Activated CD8-positive, alpha-beta memory T cell treated with anti-CD3 and anti-CD28 coated beads, Interleukin-2, amount 50 U/mL, for 24 hours (primary cell): ENCODE measurements at regions not wholly inside any gene's neighbourhood (a gene's known extent, or its start where the extent isn't known, plus 50 kb on each side); places are given as distances from the start of the nearest gene placed in this dataset.
"Not testable (repeated sequence)": the region's sequence is repeated elsewhere in the genome, so short reads cannot be mapped to it uniquely, and the experiment has no call there.

Experiments
- DNase-seq: peaks from one replicate; pipeline ENCODE4 v3.0.0-alpha.2; 2020; ENCODE audit errors: extremely low read depth

DNA sequence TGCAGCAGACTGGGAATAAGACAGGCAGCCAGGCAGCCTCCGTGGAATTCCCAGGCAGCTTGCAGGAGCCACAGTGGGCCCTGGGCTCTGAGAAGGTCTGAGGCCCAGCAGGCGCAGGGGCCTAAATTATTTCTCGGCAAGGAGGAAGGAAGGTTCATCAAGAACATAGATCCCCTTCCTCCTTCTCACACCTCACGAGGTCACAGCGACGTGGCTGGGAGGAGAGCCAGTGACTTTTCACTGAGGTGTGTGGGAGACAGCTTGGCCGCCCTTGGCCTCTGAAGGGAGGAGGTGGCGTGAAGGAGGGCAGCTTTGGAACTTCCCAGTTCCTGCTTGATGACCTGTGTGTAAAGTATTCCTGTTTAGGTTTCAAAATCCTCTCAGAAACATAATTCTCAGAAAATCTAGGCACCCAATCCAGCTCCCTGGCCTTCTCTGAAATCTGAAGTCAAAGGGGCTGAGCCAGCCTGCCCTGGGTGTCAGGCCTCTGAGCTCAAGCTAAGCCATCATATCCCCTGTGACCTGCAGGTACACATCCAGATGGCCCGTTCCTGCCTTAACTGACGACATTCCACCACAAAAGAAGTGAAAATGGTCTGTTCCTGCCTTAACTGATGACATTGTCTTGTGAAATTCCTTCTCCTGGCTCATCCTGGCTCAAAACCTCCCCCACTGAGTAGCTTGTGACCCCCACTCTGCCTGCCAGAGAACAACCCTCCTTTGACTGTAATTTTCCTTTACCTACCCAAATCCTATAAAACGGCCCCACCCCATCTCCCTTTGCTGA is 161.0 kb downstream of the ADRA2C start:
- DNase-seq, result not testable (repeated sequence)

DNA sequence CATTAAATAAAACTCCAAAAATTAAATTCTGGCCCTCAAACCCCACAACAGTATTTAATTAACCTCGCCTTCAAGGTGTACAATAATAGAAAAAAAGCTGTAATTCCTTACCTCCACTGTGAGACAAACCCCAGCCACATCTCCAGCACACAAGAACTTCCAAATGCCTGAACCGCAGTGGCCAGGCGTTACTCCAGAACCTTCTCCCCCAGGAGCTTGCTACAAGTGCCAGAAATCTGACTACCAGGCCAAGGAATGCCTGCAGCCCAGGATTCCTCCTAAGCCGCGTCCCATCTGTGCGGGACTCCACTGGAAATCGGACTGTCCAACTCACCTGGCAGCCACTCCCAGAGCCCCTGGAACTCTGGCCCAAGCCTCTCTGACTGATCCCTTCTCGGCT is 163.2 kb downstream of the ADRA2C start:
- DNase-seq, result not testable (repeated sequence)

DNA sequence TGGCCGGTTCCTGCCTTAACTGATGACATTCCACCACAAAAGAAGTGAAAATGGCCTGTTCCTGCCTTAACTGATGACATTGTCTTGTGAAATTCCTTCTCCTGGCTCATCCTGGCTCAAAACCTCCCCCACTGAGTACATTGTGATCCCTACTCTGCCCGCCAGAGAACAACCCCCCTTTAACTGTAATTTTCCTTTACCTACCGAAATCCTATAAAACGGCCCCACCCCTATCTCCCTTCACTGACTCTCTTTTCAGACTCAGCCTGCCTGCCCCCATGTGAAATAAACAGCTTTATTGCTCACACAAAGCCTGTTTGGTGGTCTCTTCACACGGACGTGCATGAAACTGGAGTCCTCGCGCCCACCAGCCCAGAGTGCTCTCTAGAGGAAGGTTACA is 166.5 kb downstream of the ADRA2C start:
- not testable (repeated sequence) for DNase-seq

DNA sequence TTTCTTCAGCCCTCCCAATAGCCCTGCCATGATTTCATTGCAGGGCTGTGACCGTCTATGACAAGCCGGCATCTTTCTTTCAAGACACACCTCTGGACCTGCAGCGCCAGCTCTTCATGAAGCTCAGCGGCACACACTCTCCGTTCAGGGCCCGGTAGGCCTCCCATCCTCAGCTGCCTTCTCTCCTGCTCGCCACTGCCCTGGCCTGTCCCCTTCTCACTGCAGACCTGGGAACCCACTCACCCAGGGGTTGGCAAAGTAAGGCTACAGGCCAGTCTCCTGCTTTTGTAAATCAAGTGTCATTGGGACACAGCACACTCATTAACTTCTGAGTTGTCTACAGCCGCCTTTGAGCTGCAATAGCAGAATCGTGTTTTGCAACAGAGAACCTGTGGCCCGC is 169.2 kb downstream of the ADRA2C start:
- not testable (repeated sequence) for DNase-seq

DNA sequence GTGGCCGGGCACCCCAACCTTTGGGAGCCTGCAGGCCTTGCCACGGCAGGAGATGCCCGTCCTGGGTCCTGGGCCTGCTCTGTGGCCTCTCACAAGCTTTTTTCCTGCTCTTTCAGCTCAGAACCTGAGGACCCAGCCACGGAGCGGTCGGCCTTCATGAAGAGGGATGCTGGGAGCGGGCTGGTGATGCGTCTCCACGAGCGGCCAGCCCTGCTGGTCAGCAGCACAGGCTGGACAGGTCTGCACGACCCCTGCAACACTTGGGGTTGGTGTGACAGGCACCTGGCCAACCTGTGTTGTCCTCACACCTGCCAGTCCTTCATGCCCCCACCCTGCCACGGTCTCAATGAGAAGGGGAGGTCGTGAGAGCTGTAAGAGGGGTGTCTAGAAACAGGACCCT is 170.0 kb downstream of the ADRA2C start:
- DNase-seq, result no peak

DNA sequence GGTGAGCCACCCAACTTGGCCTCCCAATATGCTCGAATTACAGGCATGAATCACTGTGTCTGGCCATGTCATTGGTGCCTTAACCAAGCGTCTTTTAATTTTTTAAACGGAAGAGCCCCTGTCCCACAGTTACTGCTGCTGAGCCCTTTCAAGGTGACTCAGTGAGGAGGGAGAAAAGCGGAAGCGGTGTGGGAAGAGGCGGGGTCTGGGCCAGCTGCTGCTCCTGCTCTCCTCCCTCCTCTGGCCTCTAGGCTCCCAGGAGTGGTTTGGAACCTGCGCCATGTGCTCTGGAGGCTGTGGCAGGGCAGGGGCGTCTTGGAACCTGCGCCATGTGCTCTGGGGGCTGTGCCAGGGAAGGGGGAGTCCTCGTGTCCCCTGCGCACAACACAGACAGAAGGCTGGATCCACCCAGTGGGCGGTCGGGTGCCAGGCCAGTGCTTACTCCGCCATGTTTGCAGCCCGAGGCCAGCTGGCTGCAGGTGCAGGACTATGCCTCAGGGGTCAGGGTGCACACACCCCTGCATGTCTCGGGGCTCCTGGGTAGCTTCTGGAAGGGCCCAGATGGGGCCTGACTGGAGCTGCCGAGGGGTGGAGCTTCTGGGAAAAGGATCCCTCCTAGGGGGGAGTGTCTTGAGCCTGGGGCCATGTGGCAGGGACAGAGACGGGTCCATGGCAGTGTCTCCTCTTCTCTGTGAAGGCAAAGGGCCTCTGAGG is 171.8 kb downstream of the ADRA2C start:
- DNase-seq, result not testable (repeated sequence)

DNA sequence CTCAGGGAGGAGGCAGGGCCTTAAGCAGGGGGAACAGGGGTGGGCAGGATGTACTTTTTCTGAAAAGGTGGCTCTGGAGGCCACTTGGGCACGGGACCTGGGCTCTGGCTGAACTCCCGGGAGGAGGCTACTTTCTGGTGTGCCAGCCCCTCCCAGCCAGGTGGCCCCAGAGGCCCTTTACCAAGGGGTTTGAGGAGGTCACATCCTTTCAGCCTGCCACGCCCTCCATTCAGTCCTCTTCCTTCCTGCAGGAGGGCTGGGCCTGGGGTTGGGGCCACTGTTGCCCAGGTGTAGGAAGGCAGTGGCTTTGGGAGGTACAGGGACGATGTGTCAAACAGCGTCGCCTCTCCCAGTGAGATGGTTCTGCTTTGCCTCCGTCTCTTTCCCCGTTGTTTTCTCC is 172.5 kb downstream of the ADRA2C start:
- not testable (repeated sequence) for DNase-seq

DNA sequence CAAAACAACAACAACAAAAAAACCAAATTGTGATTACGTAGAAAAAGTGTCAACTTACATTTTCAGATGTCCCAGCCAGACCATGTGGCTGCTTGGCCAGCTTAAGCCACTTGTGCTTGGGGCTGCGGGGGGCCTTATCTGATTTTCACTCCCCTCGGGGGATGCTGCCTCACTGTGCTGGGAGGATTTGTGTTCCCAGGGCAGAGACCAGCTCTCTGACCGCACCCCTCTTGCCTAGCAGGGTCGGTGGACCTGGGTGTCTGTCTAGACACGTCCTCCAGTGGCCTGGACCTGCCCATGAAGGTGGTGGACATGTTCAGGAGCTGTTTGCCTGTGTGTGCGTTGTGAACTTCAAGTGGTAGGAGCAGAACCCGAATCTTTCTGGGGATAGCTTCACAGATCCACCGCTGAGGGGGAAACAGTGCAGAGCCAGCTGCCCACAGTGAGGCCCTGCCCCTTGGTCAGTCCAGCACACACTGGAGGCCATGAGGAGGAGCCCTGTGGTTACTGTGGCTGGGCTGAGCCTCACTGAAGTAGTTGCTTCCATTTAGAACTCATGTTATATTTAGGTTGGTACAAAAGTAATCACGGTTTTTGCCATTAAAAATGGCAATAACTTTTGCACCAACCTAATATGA is 173.9 kb downstream of the ADRA2C start:
- DNase-seq, result not testable (repeated sequence)

DNA sequence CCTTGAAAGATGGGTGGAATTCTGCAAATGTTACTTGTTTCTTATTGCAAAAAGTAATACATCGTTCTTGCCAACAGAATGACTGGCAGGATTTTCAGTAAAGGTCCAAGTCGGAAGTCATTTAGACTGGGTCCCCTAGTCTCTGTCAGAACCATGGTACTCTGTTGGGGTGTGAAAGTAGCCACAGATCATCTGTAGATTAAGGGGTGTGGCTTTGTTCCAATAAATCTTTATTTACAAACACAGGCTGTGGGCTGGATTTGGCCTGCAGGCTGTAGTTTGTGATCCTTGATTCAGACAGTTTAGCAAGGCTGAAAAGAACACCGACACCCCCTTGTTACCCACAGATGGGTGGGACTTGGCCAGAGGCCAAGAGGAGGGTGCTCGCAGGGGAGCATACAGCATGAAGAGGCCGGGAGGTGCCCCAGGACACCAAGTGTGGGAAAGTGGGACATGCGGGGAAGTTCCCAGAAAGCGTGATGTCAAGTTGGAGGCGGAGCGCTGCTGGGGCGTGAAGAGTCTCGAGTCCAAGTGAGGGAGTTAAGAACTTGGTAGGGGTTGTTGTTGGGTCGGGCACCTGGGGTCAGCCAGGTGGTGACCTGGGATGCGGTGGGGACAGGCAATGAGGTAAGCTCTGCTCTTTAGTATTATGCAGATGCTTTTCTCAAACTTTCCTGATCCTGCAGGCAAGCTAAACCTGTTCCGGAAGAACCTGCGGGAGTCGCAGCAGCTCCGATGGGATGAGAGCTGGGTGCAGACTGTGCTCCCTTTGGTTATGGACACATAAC is 175.7 kb downstream of the ADRA2C start:
- not testable (repeated sequence) for DNase-seq

DNA sequence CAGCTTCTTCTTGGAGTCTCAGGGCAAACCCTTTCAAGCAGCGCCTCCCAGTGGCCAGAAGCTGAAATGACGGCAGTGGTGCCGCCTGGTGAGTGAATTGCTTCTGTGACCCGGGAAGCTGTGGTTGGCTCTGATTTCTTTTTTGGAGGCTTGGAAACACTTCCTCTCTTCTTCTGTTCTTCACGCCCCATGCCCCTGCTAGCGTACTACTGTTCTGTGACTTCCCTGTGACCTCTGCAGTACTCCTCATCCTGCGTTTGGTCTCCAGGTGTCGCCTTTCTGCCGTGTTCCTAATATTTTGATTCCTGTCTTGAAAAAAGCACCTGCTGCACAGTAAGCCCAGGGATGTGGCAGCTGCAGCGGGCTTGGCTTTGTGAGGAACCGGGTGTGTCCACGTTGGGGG is 176.4 kb downstream of the ADRA2C start:
- DNase-seq, result not testable (repeated sequence)

DNA sequence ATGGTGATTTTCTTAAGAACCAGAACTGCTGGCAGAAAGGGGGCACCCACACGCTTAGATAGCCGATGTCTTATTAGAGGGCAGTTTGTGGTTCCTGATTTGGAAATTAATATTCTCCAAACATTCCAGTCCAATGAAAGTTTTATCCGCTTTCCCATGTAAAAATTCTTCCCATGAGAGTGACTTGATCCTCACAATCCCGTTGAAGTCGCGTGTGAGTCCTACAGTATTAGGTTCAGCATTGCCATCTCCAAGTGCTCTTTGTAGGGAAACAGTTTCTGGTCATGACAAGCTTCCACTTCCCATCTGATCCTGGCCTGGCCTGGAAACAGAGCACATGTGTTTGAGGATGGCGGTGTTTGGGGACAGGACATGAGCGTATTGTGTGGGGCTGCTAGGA is 176.9 kb downstream of the ADRA2C start:
- not testable (repeated sequence) for DNase-seq

DNA sequence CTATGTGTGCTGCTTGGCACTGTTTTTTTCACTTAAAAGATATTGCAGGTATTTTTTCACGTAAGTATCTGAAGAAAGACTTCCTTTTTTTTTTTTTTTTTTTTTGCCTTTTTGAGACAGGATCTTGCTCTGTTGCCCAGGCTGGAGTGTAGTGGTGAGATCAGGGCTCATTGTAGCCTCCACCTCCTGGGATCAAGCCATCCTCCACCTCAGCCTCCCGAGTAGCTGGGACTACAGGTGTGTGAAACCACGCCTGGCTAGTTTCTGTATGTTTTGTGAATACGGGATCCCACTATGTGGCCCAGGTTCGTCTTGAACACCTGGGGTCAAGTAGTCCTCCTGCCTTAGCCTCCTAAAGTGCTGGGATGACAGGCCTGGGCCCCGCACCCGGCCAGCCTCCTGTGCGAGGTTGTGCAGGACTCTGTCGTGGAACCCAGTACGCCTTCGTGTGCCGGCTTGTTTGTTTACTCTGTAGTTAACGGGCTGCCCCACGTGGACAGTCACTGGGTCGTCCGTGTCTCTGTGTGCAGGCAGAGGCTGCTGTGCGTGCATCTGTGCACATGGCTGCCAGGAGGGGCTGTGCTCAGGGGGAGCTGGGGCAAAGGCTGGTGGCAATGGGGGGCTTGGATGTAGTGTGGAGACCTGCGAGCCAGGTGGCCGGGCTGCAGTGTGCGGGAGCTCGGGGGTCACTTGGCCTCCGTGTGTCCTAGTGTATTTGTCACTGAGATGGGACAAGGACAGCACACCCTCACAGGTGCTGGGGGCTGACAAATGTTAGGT is 179.5 kb downstream of the ADRA2C start:
- no peak for DNase-seq

DNA sequence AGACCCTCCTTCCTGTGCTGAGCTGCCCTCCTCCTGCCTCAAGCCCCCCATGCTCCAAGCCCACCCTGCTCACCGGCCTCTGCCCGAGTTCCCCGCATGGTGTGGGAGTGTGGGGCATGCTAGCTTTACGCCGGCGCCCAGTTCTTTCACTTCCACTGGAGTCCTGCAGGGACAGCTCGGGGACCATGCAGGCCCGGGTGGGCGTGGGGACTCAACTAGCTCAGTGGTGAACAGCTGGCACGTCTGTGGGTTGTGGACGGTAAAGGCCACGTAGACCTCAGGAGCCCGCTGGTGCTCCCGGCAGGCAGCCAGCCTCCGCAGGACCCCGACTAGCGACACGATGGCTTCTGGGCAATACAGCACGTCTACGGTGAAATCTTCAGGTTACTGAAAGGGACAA is 180.4 kb downstream of the ADRA2C start:
- DNase-seq, result not testable (repeated sequence)

DNA sequence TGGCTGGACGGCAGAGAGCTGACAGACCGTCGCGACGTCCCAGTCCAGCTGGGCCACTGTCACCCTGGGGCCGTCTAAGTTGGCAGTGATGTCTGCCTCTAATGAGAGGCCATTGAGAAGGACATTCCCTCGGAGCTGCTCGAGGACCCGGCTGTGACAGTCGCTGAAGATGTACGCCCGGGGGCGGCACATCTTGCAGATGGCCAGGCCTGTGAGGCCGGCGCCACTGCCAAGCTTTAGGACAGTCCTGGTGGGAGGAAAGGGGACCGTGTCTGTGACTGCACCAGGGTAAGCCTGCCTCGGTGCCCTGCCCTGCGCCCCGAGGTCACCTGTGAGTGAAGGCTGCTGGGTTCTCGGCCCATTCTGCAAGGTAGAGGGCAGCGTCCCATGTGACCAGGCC is 181.6 kb downstream of the ADRA2C start:
- not testable (repeated sequence) for DNase-seq

DNA sequence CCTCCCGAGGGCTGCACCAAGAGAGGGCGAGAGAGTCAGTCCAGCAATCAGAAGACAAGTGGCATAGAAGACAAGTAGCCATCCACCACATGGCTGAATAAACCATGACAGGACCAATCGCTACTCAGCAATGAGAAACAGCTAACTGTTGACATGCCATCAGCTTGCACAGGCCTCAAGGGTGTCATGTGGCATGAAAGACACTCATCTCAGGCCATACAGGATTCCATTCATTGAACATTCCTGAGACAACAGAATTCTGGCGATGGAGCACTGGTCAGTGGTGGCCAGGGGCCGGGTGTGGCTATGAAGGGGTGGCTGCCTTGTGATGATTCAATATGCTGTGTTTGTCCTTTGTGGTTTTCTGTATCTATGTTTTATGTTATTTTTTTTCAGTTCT is 182.0 kb downstream of the ADRA2C start:
- DNase-seq, result not testable (repeated sequence)

DNA sequence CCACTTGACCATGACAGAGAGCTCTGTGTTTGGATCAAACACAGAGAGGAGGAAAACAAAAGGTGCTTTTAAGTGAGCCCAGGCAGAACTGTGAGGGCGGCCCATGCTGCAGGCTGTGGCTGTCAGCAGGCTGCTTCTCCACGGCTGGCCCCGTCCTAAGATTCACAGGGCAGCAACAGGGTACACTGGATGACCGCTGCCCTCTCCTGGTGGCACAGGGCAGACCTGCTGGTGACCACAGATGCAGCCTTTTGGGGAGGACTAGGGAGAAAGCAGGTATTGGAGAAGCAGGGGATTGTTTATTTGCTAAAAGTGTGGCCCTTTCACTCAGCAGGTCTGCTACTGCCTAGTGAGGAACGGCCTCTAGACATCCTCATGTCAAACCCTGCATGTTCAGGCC is 183.7 kb downstream of the ADRA2C start:
- not testable (repeated sequence) for DNase-seq

DNA sequence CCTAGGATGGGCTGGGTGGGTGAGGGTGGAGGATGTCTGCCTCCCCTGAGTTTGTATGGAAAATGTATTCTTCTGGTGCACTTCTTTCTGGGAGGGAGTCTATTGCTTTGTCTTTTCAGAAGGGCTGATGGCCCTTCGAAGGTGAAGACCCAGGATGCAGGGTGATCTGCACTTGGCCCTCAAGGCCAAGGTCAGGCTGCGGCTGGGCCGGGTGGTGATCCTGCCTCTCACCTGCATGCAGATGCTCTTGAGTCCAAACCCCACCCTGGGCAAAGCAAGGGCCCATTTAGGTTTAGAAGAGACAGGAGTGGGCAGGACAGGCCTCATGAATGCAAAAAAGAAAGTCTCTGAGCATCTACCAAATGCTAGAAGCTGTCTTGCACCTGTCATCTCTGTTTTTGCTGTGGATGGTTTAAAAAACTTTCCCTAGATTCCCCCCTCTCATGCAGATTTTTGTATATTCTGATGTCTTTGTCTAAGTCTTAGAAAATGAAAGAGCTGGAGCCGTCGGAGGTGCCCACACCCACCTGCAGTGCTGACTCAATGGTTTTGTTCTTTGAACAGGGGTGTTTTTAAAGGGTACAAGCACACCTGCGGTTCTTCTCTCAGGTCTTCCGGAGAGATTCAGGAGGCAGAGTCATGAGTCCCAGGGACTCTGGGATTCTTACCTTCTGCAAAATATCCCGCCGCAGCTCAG is 186.4 kb downstream of the ADRA2C start:
- not testable (repeated sequence) for DNase-seq

DNA sequence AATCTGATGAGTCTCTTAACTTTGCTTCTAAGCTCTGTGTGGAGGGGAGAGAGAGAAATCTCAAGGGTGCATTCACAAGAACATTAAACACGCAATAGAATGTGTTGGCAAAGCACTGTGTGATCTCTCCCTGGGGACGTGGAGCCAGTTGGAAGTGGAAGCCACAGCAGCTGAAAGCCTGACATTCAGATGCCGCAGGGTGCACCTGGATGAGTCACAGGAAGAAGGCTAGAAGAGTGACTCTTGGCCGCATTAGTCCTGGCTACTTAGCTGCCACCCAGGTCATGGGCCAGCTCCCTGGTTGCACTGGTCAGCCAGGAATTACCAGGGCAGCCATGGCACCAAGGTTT is 186.9 kb downstream of the ADRA2C start:
- DNase-seq, result not testable (repeated sequence)

DNA sequence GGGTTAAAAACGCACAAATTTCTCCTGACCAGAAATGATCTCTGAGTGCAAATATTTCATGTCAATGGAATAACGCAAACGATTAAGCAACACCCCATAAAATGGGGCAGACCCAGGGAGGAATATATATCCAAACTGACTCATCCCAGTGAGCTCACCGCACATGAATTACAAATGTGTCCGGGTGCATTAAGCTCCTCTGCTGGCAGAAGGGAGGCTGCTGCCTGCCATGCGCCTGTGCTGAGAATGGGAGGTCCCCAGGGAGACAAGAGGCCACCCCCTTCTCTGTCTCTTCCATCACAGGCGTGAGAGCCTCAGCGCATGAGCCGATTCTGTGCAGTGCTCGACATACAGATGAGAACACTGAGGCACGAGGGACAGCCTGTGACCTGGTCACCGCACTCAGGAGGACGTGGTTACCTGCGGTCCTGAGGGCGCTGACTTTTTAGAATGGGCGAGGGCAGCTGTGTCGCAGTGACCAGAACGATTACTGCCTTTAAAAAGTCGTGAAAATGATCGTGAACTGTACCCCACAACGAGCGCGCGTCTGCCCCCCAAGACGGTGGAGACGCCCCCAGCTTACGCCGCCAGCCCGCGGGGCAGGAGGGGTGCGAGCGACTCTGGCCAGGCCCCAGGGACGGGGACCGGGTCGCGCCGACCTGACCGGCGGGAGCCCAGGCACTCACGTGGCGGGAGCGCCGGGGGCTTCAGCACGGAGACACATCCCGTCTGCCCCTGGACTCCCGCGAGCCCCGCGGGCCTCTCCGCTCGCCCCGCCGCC is 188.5 kb downstream of the ADRA2C start:
- peak; percentile 44 for DNase-seq
